Fibroblast of lung (primary cell): ENCODE measurements at regions not wholly inside any gene's neighbourhood (a gene's known extent, or its start where the extent isn't known, plus 50 kb on each side); places are given as distances from the start of the nearest gene placed in this dataset.
"Not testable (repeated sequence)": the region's sequence is repeated elsewhere in the genome, so short reads cannot be mapped to it uniquely, and the experiment has no call there.

ENCODE experiments used
- DNase-seq, 2 donors: peaks; one replicate each; pipeline versions ENCODE4 v3.0.0 to v3.0.0-alpha.2; 2010; ENCODE audit warnings: low read depth in 2 of 2
- H2AFZ ChIP-seq: 2 replicates; pipeline ENCODE4 v1.5.1; 2012; ENCODE audit warnings: low read length, control low read depth, inconsistent platforms
- H3K27ac ChIP-seq: 2 replicates; pipeline ENCODE4 v1.5.1; 2011; ENCODE audit warnings: low read length, control low read depth; ENCODE audit not compliant: insufficient read depth
- H3K27me3 ChIP-seq: 2 replicates; pipeline ENCODE4 v1.5.1; 2011; ENCODE audit warnings: mild to moderate bottlenecking, low read length; ENCODE audit not compliant: control insufficient read depth, insufficient read depth
- H3K36me3 ChIP-seq: 2 replicates; pipeline ENCODE4 v1.5.1; 2011; ENCODE audit warnings: low read length; ENCODE audit not compliant: control insufficient read depth, insufficient read depth
- H3K4me1 ChIP-seq: 2 replicates; pipeline ENCODE4 v1.5.1; 2011; ENCODE audit warnings: low read length; ENCODE audit not compliant: control insufficient read depth, insufficient read depth; ENCODE audit errors: extremely low read depth
- H3K4me2 ChIP-seq: 2 replicates; pipeline ENCODE4 v1.5.1; 2011; ENCODE audit warnings: low read length, control low read depth; ENCODE audit not compliant: insufficient read depth; ENCODE audit errors: extremely low read depth
- H3K4me3 ChIP-seq, 4 experiments: fragments of 200-600 bp in 1 of 4; sonication (generic) in 1 of 4; replicated peaks in 1 of 4; 2 replicates each; pipeline ENCODE4 v1.5.1; 2011 to 2016; ENCODE audit warnings: low read length in 4 of 4, low read depth in 3 of 4, mild to moderate bottlenecking in 3 of 4, control low read depth in 2 of 4, inconsistent platforms in 1 of 4, mixed read lengths in 1 of 4; ENCODE audit not compliant: insufficient read depth in 1 of 4; ENCODE audit errors: control extremely low read depth in 1 of 4
- H3K79me2 ChIP-seq: 2 replicates; pipeline ENCODE4 v1.5.1; 2012; ENCODE audit warnings: mild to moderate bottlenecking, low read length, inconsistent platforms; ENCODE audit not compliant: control insufficient read depth, insufficient read depth
- H3K9ac ChIP-seq: 2 replicates; pipeline ENCODE4 v1.5.1; 2011; ENCODE audit warnings: mild to moderate bottlenecking, low read length, control low read depth; ENCODE audit not compliant: insufficient read depth
- H3K9me3 ChIP-seq: 2 replicates; pipeline ENCODE4 v1.5.1; 2012; ENCODE audit warnings: low read depth, low read length; ENCODE audit not compliant: control insufficient read depth, insufficient read depth
- H4K20me1 ChIP-seq: 2 replicates; pipeline ENCODE4 v1.5.1; 2011; ENCODE audit warnings: low read length; ENCODE audit not compliant: control insufficient read depth, insufficient read depth; ENCODE audit errors: extremely low read depth

DNA sequence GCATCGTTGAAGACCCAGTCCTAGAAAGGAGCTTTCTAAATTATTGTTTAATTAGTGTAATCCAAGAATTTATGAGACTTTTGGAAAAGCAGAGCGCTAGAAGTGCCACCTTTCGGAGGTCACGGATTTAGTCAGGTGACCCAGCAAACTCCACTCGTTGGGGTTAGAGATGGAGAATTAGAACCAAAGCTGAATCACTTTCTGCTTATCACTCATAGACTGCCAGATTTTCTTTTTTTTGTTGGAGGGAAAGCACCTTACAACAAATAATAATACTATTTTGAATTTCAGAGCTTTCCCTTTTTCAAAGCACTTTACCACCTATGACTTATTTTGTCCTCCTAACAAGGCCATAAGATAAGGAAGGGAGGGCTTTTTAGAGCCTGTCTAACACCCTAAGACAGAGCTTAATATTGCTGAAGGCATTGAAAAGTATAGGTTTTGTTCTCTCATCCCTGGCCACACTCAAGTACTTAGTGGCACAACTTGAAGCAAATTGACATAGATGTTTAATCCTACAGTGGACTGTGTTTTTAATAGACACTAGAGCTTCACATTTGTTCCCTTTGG is 223.2 kb upstream of the PLGLB2 start:
- DNase-seq, H3K79me2 ChIP-seq, H3K27me3 ChIP-seq, H3K4me2 ChIP-seq, H3K36me3 ChIP-seq, H3K9ac ChIP-seq, H2AFZ ChIP-seq, H3K4me1 ChIP-seq, H4K20me1 ChIP-seq, H3K27ac ChIP-seq, H3K4me3 ChIP-seq, H3K9me3 ChIP-seq: not testable (repeated sequence)

DNA sequence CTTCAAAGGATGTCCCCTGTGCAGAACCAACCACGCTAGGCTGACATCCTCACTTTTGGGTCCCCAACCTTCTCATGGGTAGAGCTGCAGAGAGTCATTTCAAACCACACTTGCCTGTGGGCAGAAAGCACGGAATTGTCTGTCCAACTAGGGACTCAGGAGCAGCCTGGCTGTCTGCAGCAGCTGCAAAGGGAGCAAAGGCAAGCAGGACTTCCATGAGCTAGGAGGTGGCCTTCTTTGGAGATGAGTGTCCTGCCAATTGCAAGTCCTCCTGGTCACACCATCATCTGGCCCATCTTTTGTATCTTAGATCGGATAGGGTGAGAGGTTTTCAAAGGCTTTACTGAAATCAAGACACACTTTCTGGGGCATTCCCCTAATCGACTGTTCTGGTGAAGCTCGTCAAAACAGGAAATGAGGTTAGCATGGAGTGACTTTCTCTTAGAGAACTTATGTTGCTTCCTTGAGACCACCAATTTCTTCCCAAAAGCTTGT is 222.3 kb upstream of the PLGLB2 start:
- not testable (repeated sequence) for H3K9me3 ChIP-seq, H2AFZ ChIP-seq, H3K9ac ChIP-seq, H3K4me1 ChIP-seq, H3K36me3 ChIP-seq, H4K20me1 ChIP-seq, H3K4me3 ChIP-seq, H3K79me2 ChIP-seq, H3K27ac ChIP-seq, H3K4me2 ChIP-seq, DNase-seq, H3K27me3 ChIP-seq

DNA sequence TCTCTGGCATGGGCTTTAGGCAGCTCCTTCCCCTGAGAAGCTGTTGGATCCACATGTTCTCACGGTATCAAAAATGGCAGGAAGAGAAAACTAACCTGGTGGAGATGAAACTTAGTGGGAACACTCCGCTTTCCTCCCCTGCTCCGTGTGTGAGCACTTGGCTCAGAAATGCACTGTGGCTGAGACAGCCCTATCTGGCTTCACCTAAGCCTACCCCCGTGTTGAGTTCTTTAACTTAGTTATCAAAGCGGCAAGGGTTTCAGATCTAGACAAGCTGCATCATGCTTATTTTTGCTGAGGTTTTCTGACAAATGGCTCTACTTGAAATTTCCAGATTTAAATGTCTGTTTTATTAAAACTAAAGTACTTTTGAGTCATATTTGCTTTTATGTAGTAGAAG is 221.6 kb upstream of the PLGLB2 start:
- not testable (repeated sequence) for H3K27me3 ChIP-seq, H3K9me3 ChIP-seq

DNA sequence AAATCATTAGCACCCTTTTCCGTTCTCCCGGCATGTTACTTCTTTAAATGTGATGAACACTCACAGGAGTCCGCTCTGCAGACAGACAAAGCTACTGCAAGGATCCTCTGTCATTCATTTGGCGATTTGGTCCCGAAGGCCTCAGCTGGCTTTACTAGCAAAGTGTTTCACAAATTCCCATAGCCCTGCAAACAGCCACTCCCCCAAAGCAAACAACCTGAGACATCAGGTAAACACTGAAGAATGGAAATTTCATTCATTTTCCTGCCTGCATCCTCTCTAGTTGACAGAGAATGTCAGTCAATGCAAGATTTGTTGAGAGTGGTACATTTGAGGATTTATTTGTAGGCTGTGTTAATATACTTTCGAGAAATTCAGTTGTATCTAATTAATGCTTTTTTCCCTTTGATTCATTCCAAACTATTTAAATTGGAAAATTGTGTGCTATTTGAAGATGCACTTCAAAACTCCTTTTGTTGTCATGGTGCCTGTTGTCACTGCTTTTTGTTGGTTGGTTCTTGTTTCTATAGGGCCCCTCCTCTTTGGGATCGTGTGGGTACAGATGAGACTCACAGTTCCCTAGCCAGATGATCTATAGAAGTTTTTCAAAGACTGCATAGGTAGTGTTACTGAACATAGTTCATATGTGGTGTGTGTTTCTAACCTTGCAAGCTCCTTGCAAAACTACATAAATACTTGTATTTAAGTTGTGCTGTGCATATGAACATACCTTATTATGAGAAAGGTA is 215.7 kb upstream of the PLGLB2 start:
- H3K4me1 ChIP-seq, DNase-seq, H3K9ac ChIP-seq, H4K20me1 ChIP-seq, H3K79me2 ChIP-seq, H3K36me3 ChIP-seq, H3K27me3 ChIP-seq, H3K27ac ChIP-seq, H3K4me2 ChIP-seq, H3K4me3 ChIP-seq, H2AFZ ChIP-seq, H3K9me3 ChIP-seq: not testable (repeated sequence)

More for the DNA sequence above, 221.6 kb upstream of the PLGLB2 start:
- DNase-seq, H3K4me1 ChIP-seq, H3K79me2 ChIP-seq, H3K27ac ChIP-seq, H3K4me2 ChIP-seq, H4K20me1 ChIP-seq, H3K4me3 ChIP-seq, H2AFZ ChIP-seq, H3K36me3 ChIP-seq, H3K9ac ChIP-seq: not testable (repeated sequence)

GRCh38 chr2:87533390-87534272 is 214.3 kb upstream of the PLGLB2 start:
- H3K9ac ChIP-seq, H3K4me2 ChIP-seq, H3K4me1 ChIP-seq, H3K4me3 ChIP-seq, H3K9me3 ChIP-seq, H3K27me3 ChIP-seq, H3K79me2 ChIP-seq, H4K20me1 ChIP-seq, H3K27ac ChIP-seq, H2AFZ ChIP-seq, H3K36me3 ChIP-seq: not testable (repeated sequence)
- peak; percentile 21 to 65 for DNase-seq

- H3K27me3 ChIP-seq, H3K27ac ChIP-seq, H2AFZ ChIP-seq, H3K9ac ChIP-seq, H4K20me1 ChIP-seq, H3K79me2 ChIP-seq, H3K4me1 ChIP-seq, H3K36me3 ChIP-seq, H3K4me3 ChIP-seq, H3K4me2 ChIP-seq, H3K9me3 ChIP-seq, DNase-seq: not testable (repeated sequence)
Observed at GRCh38 chr2:87534273-87534889, 213.5 kb upstream of the PLGLB2 start.
